NCI-H146 treated with DMSO at 0.1 percent for 48 hours (cell line): ENCODE measurements at regions not wholly inside any gene's neighbourhood (a gene's known extent, or its start where the extent isn't known, plus 50 kb on each side); places are given as distances from the start of the nearest gene placed in this dataset.

Experiments used
- DNase-seq: peaks from one replicate; lab custom pipeline; 2025; ENCODE audit not compliant: unreplicated experiment; lab: John Stamatoyannopoulos, UW

DNA sequence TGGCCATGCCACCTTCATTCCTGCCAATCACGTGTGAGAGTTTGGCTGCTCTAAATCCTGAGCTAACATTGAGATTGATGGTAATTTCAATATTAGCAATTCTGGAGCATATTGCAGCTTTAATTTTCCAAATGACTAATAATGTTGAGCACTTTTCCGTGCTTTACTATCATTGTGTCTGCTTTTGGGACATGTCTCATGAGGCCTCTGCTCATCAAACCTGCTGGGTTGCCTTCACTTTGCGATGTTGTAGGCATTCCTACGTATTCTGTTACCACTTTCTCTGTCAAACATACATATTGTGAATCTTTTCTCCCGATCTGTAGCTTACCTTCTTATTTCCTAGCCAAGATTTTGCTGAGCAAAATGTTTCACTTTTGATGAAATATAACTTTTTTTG is 466.6 kb downstream of the GALR1 start:
- DNase-seq = no peak

DNA sequence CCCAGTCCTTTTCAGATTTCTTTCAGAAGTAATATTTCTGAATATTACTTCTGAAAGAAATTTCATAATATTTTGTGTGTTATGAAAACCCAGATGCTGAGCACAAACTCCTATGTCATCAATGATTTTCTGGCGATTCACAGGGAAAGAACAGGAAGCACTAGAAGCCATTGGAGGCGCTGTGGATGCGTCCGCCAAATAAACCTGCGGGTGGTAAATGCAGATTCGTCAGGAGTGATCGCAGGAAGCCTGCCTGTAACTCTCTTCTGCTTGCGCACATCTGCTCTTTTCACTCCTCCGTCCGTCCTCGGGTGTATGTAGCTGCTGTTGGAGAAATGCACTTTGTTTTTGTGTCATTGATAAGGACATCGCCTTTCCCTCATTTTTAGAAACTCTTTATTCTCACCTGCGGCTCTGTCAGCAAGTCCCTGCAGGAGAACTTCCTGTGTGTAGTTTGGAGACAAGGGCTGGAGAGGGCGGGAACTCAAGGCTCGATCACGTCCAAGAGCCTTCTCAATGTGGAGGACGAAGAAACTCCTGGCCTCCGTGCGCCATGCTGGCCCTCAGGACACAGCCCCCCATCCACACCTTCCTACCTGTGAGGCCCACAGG is 483.8 kb downstream of the GALR1 start:
- no peak for DNase-seq

DNA sequence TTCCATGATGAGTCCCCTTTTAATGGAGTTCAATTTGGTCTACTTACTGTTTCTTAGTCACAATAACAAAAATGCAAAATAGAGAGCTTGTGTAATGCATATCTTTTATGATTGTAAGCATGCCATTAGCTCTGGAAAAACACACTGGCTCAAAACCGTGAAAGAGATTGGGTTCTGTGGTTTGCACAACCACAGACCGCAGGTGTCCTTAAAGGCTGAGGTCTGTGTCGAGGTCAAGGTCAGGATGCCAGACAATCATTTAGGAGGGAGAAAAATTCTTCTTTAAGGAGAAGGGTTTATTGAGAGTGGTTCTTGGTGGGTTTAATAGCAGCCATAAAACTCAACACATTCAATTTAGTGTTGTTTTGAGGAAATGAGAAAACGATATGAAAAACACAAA is 487.2 kb downstream of the GALR1 start:
- no peak for DNase-seq

DNA sequence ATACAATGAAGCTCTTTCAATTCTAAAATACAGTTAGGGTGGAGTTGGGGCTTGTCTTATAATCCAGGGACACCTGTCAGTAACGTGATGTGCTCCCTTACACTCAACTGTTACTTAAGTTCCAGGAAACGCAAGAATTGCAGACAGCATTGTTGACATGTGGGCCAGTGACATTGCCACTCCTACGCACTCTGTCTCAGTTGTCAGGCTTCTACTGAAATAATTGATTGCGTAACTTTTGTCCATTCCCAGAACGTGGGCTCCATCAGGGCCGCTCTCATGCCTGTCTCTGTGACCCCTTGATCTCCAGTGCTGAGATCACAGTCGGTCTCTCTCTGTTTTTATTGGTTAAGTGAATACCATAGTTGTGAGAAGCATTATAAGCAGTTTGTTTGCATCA is 487.8 kb downstream of the GALR1 start:
- DNase-seq = no peak

DNA sequence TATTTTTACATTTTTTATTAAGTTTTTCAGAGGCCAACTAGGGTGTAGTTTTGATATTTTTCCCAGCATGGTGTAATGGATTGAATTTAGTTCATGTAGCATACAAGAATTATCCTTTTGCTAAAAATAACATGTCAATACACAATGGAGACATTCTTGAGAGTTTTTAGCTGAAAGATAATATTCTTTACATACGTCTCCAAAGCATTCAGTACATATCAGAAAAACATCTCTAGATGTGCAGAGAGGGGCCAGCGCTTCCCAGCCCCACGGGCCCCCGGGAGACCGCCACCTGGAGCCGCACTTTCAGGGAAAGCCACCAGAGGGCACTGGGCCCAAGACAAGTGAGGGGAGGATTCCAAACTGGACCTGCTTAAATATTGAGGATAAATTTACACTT is 499.4 kb downstream of the GALR1 start:
- peak; percentile 20 for DNase-seq

DNA sequence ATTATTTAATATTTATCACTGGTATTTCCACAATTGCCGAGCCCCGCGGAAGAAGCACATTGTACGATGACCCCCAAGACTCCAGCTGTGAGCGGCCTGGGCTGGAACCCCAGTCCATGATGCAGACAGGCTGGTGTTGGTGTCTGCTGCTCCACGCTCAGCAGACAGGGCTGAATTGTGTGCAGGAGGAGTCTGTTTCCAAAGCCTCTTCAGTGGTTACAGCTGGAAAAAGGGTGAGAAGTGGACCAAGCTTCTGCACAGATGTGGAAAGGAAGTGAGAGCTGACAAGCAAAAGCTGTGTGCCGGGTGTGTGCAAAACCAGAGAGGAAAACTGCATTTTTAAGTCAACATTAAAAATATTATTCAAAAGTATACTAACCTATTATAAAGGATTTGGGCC is 500.4 kb downstream of the GALR1 start:
- no peak for DNase-seq

DNA sequence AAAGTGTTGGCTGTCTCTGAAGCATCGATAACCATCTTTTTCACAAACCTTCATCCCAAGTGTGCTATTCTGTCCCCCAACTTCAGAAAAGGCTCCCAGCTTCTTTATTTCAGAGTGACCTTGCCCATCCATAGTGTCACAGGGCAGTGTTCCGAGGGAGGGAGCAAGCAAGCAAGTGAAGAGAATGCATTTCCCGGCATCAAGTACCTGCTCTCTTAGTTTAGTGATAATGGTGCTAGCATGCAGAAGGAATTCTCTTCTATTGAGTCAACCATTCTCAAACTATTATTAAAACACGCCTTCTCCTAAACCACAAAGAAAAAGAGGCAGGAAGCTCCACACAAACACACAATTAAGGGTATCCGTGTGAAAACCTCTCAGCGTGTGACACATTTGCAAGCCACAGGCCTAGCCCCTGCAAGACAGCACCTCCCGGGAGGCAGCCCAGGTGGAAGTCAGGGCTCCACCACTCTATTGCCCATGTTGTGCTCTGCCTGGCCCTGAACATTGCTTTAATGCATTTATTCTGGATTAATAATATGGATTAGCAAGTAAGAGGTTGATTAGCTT is 504.9 kb downstream of the GALR1 start:
- no peak for DNase-seq

DNA sequence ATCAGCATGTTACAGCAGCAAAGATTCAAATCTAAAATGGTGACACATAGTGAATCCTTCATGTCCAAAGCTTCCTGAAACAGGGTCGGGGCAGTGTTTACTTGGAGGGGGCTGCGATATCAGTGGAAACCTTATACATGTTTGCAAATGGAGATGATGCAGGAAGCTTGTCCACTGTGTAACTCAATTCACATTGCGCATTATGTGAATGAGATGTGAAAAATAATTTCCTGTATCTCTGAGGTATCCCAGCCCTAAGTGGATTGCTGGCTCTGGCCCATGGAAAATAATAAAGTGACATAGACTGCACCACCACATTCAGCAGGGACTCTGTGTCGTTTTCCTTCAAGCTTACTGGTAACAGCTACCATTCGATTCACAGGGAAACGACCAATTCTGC is 505.5 kb downstream of the GALR1 start:
- DNase-seq = no peak

DNA sequence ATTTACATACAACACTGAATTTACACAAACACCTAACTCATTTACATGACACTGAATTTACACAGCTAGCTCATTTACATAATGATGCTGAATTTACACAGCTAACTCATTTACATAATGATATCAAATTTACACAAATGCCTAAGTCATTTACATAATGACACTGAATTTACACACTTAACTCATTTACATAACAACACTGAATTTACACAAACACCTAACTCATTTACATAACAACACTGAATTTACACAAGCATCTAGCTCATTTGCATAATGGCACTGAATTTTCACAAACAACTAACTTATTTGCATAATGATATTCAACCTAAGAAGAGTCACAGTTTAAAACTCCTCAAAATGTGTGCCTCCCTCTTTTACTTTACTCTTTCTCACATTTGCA is 511.7 kb downstream of the GALR1 start:
- no peak for DNase-seq

DNA sequence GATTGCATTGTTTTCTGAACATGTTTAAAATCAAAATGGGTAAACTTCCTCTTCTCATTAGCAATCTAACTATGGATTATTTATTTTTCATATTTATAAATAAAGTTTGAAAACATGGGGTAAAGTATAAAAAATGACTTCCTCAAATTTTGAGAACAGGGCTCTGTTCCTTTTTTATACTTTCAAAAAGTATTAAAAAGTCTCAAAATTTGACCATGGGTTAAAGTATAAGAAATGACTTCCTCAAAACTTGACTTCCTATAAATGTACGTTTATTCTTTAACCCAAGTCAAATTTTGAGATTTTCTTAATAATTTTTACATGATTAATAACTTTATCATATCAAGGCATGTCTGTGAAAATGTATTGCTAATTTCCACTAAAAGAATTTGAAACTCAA is 512.4 kb downstream of the GALR1 start:
- DNase-seq = no peak

DNA sequence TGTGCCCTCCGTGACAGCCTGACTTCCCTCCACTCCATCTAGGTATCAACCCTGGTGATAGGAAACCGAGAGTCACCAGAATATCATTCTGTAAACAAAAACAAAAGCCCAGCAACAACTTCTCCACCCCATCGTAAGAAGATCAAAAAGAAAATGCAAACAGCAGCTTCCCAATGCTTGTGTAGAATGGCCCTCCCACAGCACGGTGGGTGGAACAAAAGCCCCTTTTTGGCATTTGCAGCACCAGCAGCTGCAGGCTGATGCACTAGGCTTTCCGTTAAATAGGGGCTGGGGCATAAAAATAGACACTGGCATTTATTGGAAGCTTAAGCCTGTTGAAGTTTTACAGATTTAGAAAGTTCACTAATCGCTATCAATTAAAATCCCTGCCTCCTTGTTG is 513.0 kb downstream of the GALR1 start:
- DNase-seq = no peak

DNA sequence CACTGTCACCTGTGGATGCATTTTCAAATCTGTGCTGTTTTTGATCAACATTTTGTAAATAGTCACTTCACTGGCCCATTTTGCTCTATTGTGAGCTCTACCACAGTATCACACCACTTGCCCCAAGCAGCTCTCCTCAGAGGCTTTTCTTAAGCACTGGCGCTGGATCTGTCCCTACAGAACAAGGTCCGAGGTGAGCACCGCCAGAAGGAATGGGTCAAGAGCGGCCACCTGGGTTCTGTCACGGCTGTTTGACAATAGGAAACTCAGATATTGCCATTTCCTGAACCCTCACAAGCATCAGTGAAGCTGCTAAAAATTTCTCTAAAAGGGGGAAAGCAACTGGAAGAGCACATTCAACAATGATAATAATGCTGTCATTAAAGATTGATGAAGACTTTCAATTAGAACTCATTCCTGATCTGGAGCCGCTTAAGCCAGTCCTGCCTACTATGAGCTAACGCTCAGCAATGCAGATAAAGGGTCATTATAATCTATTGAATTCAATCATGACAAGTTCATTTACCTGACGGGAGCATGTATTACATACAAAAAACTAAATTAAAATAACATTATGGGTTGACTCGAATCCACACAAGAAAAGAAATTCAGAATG is 514.0 kb downstream of the GALR1 start:
- DNase-seq = no peak

DNA sequence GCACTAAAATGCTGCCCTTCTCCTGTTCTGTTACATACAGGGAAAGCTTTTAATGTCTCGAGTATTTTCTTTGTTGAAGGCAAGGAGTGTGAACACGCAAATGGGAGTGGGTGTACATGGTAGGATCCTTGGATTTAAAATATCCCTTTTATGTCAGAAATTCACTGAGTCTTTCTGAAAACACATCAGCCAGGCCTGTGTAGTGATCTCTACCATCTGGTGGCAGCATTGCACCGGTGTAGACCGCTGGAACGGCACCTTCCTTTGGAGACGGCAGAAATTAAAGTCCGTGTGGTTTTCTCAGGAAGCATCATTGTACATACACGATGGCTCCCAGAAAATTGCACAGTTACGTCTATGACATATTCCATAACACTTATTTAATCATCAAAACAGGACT is 515.8 kb downstream of the GALR1 start:
- peak; percentile 94 for DNase-seq

DNA sequence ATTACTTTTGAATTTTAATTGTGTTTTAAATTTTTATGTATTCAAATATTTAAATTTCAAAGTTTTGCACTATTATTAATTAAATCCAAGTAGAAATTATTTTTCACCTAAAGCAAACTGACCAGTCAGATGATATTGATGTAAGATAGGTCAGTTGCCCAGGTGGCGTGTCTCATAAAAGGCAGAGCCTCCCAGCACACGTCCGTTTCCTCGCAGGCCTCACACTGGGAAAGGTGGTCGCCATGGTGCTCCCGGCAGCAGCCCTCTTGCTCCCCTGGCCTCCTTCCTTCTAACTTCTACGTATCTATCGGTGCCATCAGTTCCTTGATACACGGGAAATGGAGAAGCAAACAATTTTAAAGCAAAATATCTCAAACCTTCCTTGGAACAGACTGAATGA is 516.8 kb downstream of the GALR1 start:
- DNase-seq = no peak

DNA sequence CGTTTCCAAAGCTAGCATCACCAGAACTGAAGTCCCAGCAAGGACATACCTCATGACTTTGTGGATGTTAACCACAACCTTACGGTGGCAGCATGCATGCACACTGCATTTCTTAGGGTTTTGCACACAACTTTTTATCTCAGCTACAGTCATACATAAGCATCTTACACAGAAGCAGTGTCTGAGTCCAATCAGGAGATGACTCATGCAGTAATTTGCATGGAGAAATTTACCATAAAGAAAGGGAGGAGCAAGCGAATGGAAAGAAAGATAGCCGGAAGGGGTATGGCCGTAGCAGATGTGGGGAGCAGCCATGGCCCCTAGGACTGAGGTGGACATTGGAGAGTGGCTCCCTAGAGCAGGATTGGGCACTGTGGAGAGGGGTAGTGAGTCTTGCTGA is 522.5 kb downstream of the GALR1 start:
- no peak for DNase-seq

DNA sequence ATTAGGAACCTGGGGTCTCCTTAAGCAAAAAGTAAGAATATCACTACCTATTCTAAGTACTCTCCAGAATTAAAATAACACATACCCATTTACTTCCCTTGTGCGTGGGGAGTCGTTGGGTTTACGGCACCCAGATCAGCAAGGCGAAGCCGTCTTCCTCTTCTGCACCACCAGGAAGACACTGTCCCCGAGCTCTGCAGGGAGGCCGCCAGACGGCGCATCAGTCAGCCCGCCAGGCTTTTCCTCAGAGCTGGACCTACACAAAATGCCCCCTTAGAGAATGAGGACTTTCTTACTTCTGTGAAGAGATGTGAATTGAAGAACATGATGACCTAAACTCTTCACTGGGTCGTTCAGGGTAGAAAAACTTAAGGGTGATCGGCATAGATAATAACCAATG is 526.5 kb downstream of the GALR1 start:
- no peak for DNase-seq

DNA sequence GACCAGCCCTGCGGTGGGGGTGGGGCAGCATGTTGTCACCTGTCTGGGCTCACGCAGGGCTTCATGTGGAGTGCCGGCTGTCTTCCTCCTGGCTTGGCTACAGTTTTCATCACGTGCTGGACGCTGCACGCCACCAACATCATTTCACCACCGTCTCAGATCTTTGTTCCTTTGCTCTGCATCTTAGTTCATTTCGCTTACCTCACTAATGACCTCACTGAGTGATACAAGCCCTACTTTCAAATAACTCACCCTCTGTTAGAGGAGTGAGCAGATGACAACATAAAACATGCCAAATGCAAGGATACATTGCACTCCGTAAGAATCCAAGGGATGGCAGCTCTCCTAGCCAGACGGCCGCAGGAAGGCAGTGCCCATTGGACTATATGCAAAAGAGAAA is 527.5 kb downstream of the GALR1 start:
- peak; percentile 81 for DNase-seq

DNA sequence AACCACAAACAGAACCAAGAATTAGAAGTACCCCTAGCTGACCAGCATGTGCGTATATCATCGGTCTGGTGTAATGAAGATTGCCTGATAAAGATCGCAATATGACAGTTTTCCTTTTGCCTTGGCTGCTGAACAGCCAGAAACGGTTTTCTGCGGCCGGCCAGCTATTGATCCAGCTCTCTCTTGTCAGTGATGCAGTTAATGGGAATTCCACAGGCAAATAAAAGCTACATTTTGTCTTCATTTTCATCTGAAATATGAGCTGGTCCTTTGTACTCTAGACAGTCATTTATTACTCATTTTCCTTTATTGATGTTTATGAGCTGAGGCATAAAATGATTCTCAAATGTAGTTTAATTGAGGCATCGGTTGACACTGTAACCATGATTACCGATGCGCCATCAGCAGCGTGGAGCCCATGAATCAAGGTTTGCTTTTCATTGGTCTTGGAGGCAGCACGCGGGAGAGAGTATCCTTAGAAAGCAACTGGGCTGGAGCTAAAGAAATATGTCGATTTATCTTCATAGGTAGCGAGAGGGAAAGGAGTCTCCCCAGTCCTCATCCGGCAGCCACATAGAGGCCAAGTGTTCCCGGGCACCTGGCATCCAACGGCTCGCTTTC is 535.2 kb downstream of the GALR1 start:
- peak; percentile 100 for DNase-seq

DNA sequence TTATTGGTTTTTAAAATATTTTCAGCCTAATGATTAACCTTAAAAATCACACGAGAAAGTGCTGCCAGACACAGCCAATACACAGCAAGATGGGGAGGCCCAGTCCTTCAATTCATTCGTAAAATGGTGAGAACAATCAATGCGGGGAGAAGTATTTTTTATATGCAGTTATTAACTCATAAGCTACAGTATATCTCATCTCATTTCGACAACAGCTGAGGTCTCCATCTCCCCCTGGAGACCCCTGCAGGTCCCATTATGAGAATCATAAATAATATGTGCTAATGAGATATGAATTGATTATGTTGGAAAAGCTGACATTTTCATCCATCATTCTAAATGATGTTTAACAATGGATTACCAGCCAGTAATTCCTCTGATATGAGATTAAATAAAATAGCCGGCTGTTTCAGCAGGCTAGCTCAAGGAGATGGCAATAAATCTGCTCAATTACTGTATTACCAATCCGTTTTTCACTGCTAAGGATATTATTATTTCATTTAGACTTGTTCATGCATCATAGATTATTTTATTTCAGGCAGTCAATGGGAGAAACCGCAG is 535.8 kb downstream of the GALR1 start:
- DNase-seq = peak; percentile 81

DNA sequence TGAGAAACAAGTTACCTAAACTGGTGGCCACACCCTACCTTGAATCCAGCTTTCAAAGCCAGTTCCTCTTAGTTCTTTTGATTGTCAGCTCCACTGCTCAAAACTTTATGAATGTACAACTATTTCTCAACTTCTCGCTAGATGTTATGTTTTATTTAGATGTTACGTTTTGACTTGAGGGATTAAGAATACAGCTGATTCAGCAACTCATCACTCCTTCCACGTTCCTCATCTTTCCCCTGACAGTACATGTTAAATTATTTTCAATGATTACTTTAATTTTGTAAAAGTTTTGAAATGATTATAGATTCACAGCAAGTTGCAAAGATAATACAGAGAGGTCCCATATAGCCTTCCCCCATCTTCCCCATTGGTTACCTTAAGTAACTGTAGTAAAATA is 553.4 kb downstream of the GALR1 start:
- DNase-seq = no peak

DNA sequence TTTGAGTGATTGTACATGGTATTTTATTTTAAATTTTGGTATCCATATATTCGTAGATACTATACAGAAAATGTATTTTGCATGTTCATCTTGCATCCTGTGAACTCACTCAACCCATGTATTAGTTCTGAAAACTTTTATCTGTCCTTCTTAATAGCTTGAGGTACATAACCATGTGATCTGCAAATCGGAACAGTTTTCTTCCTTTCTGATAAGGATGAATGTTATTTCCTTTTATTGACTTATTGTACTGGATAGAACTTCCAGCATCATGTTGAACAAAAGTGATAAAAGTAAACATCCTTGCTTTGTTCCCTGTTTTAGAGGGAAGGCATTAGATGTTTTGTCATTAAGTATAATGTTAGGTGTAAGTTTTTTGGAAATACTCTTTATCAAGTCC is 554.7 kb downstream of the GALR1 start:
- no peak for DNase-seq

DNA sequence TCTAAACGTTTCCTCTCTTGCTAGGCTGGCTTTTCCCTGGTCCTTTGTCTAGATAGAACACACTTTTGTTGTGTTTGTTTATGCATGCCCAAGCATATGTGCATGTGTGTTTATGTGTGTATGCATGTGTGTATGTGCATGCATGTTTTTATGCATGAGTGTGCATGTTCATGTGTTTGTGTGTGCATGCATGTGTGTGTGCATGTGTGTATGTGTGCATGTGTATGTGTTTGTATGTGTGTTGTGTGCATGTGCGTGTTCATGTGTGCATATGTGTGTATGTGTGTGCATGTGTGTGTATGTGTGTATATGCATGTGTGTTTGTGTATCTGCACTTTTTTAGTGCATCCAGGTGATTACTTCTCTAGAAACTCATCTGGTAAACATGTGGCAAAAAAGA is 558.0 kb downstream of the GALR1 start:
- no peak for DNase-seq
